HG03558 (cell line): ENCODE measurements at regions not wholly inside any gene's neighbourhood (a gene's known extent, or its start where the extent isn't known, plus 50 kb on each side); places are given as distances from the start of the nearest gene placed in this dataset.
A peak's percentile ranks its signal among the peaks of the same experiment; 100 is the strongest.

ENCODE experiments used
- ATAC-seq: cut with Tn5 transposase; IDR thresholded peaks from one replicate; pipeline ENCODE4 v1.9.1; 2021; ENCODE audit warnings: moderate number of reproducible peaks; ENCODE audit not compliant: unreplicated experiment; ENCODE audit errors: extremely low read depth

DNA sequence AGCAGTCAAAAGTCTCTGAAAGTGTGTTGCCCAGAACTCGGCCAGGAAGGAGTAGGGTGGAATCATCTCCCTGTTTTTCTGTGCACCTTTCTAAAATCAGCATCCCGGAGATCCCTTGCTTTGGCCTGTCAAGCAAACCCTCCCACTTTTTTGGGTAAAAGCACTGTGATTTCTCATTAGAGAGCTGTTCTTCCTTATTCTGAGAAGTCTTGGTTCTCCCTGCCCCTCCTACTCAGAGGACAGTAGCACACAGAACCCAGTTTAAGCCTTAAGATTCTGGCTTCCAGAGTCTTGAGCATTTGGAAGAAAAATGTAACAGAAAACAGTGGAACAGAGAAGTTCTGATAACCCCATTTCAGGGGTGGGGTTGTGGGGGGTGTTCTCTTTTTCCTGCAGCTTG lies 52.6 kb upstream of the KATNAL1 start:
- ATAC-seq: no peak

DNA sequence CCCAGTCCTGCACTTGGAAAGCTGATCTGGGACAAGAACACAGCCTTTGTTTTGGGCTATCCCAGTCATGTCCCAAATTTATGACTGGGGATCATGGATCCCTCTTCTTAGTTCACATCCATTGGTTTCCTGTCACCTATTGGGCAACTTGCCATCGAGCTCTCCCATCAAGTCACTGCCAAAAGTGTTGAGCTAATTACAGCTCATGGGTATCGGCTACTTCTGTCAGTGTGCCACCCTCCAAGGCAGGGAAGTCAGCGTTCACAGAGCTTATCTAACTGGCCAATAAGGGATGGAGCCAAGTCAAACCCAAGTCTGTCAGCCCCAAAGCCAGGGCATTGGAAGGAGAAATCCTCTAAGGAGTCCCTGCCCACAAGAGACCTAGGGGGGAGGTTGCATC lies 53.2 kb upstream of the KATNAL1 start:
- no peak for ATAC-seq

DNA sequence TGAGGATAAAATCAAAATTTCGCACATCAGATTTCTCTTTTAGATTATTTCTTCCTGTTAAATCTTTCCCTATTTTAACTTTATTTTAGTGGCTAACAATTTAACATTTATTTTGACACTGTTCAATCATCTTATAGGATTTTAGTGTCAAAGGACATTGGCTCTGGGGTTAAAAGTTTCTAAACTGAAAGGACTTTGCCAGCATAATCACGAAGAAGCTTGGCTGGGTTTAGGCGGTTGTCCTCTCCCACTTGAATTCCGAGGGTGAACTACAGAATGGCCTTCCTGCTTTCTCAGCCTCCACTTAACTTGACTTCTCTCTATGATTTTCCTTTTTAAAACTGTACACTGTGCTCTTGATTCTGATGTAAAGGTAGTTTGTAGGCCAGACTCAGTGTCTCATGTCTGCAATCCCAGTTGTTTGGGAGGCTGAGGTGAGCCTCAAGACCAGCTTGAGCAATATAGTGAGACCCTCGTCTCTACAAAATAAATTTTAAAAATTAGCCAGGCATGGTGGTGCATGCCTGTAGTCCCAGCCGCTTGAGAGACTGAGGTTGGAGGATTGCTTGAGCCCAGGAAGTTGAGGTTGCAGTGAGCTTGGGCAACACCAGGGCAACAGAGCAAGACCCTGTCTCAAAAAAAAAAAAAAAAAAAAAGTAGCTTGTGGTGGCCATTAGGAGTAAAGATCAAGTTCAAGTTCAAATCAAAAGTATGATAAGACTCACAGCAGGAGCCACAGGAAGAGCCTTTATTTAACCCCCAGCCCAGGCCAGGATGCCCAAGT lies 54.8 kb upstream of the KATNAL1 start:
- ATAC-seq: no peak

DNA sequence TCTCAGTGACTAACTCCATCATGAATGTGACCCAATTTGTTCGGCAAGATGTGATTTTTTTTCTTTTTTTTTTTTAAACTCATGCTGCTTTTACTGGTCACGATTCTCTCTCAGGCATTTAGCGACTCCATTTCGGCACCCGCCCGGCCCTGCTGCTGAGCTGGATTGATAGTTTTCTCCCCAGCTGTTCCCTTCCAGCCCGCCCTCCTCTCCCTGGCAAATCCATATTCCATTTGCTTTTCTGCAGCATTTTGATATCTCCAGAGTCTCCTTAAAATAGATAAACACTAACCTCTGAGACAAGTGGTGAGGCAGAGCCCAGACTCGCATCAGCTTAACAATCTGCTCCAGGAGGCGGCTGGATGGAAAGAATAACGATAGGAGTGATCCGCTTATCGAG lies 55.5 kb upstream of the KATNAL1 start:
- ATAC-seq: no peak

DNA sequence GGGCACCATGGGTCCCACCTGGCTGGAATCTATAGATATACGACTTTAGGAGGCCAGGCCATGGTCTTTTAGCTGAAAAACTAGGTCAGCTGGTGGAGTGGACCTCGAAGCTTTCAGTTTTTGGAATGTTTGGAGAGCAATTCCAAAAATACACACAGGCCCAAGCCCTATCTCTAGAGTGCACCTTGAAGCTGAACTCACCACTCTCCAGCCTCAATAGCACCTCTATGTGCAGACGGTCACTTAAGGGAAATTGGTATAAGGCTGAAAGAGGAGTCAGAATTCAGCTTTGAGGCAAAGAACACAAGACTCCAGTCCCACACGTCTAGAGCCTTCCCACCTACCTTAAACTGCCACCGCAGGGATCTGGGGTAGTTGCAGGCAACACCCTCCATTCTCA lies 56.4 kb upstream of the KATNAL1 start:
- ATAC-seq: no peak

DNA sequence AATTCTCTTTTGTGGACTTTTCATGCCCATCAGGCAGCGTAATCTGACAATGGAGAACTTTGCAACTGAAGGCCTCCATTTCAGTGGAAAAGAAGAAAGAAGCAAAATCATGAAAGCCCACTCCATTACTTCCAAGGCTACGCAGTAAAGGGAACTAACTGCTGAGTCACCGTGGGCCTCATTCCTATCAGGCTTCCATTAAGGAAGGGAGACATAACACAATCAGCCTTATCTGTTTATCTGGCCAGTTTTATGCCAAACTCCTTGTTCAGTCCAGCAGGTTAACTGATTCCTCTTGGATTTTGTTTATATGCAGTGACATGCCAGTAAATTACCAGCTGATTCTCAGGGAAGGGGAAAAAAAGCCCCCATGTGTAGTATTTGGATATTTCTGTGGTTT lies 56.8 kb upstream of the KATNAL1 start:
- ATAC-seq: no peak

DNA sequence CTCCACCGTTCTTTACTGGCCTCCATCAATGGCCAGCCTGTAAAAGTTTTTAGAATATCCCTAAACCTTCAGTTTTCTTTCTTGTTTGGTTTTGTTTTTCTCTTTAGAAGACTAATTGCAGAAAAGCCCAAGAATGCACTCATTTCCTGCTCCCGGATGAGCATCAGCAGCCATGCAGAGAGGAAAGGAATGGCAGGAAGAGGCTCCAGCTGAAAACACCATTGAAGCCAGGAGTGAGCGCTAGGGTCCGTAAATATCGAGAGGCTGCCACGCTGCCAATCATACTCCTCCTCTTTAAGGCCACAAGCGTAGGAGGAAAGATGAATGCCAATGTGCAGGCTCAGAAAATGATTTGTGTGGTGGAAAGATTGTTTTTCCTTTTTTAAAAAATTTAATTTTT lies 57.4 kb upstream of the UBE2L5 start:
- no peak for ATAC-seq

DNA sequence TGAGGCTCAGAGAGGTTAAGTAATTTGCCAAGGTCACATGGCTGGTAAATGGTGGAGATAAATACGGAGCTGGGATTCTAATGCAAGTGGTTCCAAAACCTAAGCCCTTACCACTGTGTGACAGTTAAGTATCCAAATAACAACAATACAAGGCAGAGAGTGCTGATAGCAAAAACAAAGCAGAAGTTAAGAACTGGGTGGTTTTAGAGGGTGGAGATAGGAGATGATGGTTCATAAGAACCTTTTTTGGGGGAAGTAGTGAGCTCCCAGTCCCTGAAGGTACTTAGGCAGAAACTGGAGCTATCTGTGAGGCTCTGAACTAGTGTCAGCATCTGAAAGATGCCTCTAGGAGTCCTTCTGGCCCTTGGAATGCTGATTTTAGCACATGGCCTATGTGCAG lies 56.2 kb upstream of the UBE2L5 start:
- ATAC-seq: no peak

DNA sequence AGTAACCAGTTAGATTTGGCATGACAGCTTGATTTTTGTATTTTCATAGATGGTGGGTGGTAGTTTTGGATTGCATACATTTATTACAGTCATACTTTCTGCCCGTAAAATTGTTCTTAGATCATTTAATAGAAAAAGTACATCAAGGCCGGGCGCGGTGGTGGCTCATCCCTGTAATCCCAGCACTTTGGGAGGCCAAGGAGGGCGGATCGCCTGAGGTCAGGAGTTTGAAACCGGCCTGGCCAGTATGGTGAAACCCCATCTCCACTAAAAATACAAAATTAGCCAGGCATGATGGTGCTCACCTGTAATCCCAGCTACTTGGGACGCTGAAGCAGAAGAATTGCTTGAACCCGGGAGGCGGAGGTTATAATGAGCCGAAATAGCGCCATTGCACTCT lies 55.0 kb upstream of the UBE2L5 start:
- no peak for ATAC-seq

DNA sequence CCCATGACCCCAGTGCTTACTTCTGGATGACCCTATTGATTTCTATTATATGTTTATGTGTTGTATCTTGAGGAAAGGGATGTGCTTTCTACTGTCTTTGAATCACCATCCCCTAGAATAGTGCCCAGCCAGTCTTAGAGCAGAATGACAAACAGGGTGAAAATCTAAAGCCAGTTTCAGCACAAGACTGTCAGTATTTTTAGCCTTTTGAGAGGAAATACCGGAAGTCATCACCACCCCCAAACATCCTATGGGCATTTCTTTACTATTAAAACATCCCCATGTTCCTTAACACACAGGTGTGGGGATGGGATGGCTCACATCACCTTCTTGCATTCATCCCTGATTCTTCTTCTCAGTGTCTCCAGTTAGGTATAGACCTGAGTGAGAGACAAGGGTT lies 52.1 kb upstream of the UBE2L5 start:
- ATAC-seq: no peak

DNA sequence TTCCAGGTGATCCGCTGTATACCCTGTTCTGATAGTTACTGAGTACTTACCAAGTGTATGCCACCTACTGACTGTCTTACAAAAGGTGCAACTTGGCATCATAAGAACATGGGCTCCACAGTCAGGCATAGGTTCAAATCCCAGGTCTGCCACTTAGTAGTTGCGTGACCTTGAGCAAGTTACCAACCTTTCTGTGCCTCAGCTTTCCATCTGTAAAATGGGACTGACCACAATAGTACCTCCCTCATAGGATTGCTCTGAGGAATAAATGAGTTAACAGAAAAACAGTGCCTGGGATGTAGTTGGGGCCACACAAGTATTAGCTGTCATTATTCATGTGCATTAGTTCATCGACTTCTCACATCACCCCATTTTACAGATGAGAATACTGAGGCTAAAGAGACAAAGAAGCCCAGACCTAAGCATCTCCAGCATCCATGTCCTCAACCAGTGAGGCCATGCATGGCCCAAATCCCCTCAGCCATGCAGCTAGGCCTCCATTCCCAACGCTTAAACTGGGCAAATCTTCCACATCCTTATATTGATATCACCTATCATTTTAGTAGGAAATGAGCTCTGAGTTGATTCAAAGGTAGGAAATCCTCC lies 51.3 kb upstream of the UBE2L5 start:
- no peak for ATAC-seq

DNA sequence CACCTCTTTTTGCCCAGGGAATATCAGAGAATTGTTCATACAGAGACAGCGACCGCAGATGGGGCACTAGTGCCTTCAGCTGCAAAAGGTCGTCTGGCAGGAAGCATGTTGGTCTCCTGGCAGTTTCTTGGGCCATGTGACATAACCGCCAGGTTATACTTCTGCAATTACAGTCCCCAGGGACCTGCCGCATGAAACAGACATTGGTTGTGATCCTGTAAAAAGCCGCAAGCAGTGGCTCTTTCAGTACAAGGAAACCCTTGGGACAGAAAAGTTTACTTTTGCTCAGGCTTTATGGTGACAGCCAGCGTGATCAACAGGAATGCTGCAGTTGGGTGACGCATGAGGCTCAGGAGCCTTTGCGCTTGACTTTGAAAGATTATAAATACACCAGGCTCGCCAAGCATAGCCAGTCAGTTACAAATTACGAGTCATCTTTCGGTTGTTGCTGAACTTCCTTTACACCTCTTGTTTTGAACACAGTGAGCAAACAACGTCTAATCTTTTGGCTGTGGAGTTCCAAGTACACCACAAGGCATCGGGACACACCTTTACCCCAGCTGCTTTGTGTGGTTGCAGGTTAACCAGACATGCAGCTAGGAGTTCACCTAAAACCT lies 50.5 kb upstream of the UBE2L5 start:
- ATAC-seq: peak; percentile 41
